NCI-H526 treated with DMSO at 0.1 percent for 48 hours (cell line): ENCODE measurements at regions not wholly inside any gene's neighbourhood (a gene's known extent, or its start where the extent isn't known, plus 50 kb on each side); places are given as distances from the start of the nearest gene placed in this dataset.
"Not testable (repeated sequence)": the region's sequence is repeated elsewhere in the genome, so short reads cannot be mapped to it uniquely, and the experiment has no call there.

Experiments used
- DNase-seq: peaks from one replicate; lab custom pipeline; 2025; lab: John Stamatoyannopoulos, UW

- not testable (repeated sequence) for DNase-seq
Observed at GRCh38 chr17:26936645-26937044, 357.3 kb upstream of the WSB1 start.

- not testable (repeated sequence) for DNase-seq
Observed at GRCh38 chr17:26937750-26938322, 356.1 kb upstream of the WSB1 start.

- DNase-seq: not testable (repeated sequence)
Observed at GRCh38 chr17:26939755-26940154, 354.2 kb upstream of the WSB1 start.

GRCh38 chr17:26940587-26940986 lies 353.3 kb upstream of the WSB1 start:
- DNase-seq: not testable (repeated sequence)

- no peak for DNase-seq
Observed at GRCh38 chr17:26962255-26963162, 331.4 kb upstream of the WSB1 start.

- DNase-seq: no peak
Observed at GRCh38 chr17:26963163-26963503, 330.8 kb upstream of the WSB1 start.

DNA sequence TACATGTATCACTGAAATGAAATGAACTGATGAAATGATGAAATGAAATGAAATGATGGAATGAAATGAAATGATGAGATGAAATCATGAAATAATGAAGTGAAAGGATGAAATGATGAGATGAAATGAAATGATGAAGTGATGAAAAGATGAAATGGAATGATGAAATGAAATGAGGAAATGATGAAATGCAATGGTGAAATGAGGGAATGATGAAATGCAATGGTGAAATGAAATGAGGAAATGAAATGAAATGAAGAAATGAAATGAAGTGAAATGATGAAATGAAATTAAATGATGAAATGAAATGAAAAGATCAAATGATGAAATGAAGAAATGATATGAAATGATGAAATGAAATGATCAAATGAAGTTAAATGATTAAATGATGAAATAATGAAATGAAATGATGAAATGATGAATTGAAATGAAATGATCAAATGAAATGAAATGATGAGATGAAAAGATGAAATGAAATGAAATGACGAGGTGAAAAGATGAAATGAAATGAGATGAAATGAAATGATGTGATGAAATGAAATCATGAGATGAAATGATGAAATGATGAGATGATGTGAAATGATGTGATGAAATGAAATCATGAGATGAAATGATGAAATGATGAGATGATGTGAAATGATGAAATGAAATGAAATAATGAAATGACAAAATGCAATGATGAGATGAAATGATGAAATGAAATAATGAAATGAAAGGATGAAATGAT lies 327.9 kb upstream of the WSB1 start:
- not testable (repeated sequence) for DNase-seq

GRCh38 chr17:26966625-26967179 lies 327.2 kb upstream of the WSB1 start:
- not testable (repeated sequence) for DNase-seq

GRCh38 chr17:26981845-26982425 lies 312.0 kb upstream of the WSB1 start:
- not testable (repeated sequence) for DNase-seq

GRCh38 chr17:26982563-26982962 lies 311.4 kb upstream of the WSB1 start:
- not testable (repeated sequence) for DNase-seq

DNA sequence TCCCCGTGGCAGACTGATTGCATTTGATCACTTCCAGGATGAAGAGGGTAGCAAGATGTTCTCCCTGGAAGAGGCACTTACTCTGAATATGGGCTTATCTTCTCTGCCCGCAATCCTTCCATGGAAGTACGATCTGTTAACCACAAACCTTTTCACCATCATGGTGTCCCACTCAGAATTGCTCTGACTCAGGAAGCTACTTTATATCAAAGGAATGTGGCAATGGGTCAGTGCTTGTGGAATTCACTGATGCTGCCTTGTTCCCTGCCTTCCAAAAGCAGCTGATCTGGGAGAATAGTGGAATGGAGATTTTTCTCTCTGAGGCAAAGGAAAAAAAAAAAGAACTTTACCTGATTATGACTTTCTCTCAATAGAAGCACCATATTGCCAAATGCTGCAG lies 306.1 kb upstream of the WSB1 start:
- not testable (repeated sequence) for DNase-seq

- not testable (repeated sequence) for DNase-seq
Observed at GRCh38 chr17:26994648-26995047, 299.3 kb upstream of the WSB1 start.

GRCh38 chr17:26996146-26996916 lies 297.6 kb upstream of the WSB1 start:
- not testable (repeated sequence) for DNase-seq

- DNase-seq: not testable (repeated sequence)
Observed at GRCh38 chr17:27007734-27008531, 286.0 kb upstream of the WSB1 start.

GRCh38 chr17:27009087-27009486 lies 284.8 kb upstream of the WSB1 start:
- no peak for DNase-seq

- not testable (repeated sequence) for DNase-seq
Observed at GRCh38 chr17:27010138-27010537, 283.8 kb upstream of the WSB1 start.

DNA sequence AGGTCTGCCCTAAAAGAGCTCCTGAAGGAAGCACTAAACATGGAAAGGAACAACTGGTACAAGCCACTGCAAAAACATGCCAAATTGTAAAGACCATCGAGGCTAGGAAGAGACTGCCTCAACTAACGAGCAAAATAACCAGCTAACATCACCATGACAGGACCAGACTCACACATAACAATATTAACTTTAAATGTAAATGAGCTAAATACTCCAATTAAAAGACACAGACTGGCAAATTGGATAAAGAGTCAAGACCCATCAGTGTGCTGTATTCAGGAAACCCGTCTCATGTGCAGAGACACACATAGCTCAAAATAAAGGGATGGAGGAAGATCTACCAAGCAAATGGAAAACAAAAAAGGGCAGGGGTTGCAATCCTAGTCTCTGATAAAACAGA lies 263.4 kb upstream of the WSB1 start:
- DNase-seq: not testable (repeated sequence)

DNA sequence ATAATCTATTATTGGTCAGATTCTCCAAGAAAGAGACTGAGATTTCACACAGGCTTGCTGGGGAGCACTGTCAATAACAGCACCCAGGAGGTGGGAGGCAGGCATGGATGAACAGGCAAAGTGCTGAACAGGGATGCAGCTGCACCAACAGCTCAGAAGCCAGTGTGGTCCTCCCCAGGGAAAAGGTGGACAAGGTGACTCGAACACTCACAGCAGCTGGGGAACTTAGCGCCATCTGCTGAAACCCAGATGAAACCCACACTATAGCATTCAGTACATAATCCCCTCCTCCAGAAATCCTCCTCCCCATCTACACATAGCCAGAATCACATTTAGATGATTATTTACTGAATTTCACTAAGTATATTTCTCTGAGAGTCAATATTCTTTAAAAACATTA lies 255.2 kb upstream of the WSB1 start:
- DNase-seq: peak; percentile 33

GRCh38 chr17:27045039-27045438 lies 248.9 kb upstream of the WSB1 start:
- DNase-seq: not testable (repeated sequence)

- DNase-seq: no peak
Observed at GRCh38 chr17:27049104-27049784, 244.7 kb upstream of the WSB1 start.
